ENCODE measurements at regions not wholly inside any gene's neighbourhood (a gene's known extent, or its start where the extent isn't known, plus 50 kb on each side); places are given as distances from the start of the nearest gene placed in this dataset.
"Not testable (repeated sequence)": the region's sequence is repeated elsewhere in the genome, so short reads cannot be mapped to it uniquely, and the experiment has no call there.

DNA sequence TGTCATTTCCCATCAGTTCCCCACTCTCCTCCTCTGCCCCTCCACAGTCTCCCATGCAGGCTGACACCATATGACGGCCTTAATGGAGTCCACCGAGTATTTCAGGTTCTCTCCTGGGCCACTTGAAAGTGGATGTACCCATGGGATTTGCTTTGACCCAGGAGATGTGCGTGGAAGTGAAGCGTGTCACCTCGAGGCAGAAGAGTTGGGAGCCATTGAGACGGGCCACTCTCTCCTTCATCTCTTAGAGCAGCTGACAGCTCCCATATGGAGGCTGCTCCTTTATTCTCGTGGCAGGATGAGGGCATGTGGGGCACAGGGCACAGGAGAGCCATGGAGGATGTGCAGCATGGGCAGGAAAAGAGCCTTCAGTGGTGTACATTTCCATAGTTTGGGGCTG lies 144.7 kb upstream of the CRYM start:
- not testable (repeated sequence) for H3K4me2 ChIP-seq (ENCODE audit: low read length); DNase-seq (ENCODE audit: low read depth); H2AFZ ChIP-seq (ENCODE audit: low read depth, low read length); H3K79me2 ChIP-seq (ENCODE audit: insufficient read depth, low read length); H3K4me3 ChIP-seq (ENCODE audit: insufficient read depth, low read depth, low read length); H3K4me1 ChIP-seq (ENCODE audit: insufficient read depth, low read length); H3K36me3 ChIP-seq (ENCODE audit: insufficient read depth, low read length); H3K27ac Mint-ChIP-seq (ENCODE audit: unreplicated experiment); H3K9ac ChIP-seq (ENCODE audit: low read length); H4K20me1 ChIP-seq (ENCODE audit: insufficient read depth, low read length); H3K9me3 Mint-ChIP-seq (ENCODE audit: unreplicated experiment); H3K27ac ChIP-seq (ENCODE audit: low read depth, low read length); FAIRE-seq; H3K4me3 Mint-ChIP-seq (ENCODE audit: unreplicated experiment); H3K27me3 Mint-ChIP-seq (ENCODE audit: low read depth, unreplicated experiment); H3K9me3 ChIP-seq (ENCODE audit: insufficient read depth, low read depth, low read length); H3K27me3 ChIP-seq (ENCODE audit: insufficient read depth, low read length); H3K36me3 Mint-ChIP-seq (ENCODE audit: low read depth, unreplicated experiment); H3K4me1 Mint-ChIP-seq (ENCODE audit: low read depth, unreplicated experiment)

DNA sequence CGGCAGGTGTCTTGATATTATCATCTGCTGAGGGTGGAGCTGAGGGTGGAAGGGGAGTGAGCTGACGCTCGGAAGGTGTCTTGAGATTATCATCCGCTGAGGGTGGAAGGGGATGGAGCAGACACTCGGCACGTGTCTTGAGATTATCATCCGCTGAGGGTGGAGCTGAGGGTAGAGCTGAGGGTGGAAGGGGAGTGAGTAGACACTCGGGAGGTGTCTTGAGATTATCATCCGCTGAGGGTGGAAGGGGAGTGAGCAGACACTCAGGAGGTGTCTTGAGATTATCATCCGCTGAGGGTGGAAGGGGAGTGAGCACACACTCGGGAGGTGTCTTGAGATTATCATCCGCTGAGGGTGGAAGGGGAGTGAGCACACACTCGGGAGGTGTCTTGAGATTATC lies 126.6 kb upstream of the CRYM start:
- H4K20me1 ChIP-seq (ENCODE audit: insufficient read depth, low read length); DNase-seq (ENCODE audit: low read depth); H3K36me3 Mint-ChIP-seq (ENCODE audit: low read depth, unreplicated experiment); H3K9me3 Mint-ChIP-seq (ENCODE audit: unreplicated experiment); H3K4me1 ChIP-seq (ENCODE audit: insufficient read depth, low read length); H3K36me3 ChIP-seq (ENCODE audit: insufficient read depth, low read length); H3K27me3 Mint-ChIP-seq (ENCODE audit: low read depth, unreplicated experiment); H2AFZ ChIP-seq (ENCODE audit: low read depth, low read length); FAIRE-seq; H3K27me3 ChIP-seq (ENCODE audit: insufficient read depth, low read length); H3K9me3 ChIP-seq (ENCODE audit: insufficient read depth, low read depth, low read length); H3K27ac Mint-ChIP-seq (ENCODE audit: unreplicated experiment); H3K27ac ChIP-seq (ENCODE audit: low read depth, low read length); H3K4me3 Mint-ChIP-seq (ENCODE audit: unreplicated experiment); H3K9ac ChIP-seq (ENCODE audit: low read length); H3K4me3 ChIP-seq (ENCODE audit: insufficient read depth, low read depth, low read length); H3K4me1 Mint-ChIP-seq (ENCODE audit: low read depth, unreplicated experiment); H3K79me2 ChIP-seq (ENCODE audit: insufficient read depth, low read length); H3K4me2 ChIP-seq (ENCODE audit: low read length): not testable (repeated sequence)

DNA sequence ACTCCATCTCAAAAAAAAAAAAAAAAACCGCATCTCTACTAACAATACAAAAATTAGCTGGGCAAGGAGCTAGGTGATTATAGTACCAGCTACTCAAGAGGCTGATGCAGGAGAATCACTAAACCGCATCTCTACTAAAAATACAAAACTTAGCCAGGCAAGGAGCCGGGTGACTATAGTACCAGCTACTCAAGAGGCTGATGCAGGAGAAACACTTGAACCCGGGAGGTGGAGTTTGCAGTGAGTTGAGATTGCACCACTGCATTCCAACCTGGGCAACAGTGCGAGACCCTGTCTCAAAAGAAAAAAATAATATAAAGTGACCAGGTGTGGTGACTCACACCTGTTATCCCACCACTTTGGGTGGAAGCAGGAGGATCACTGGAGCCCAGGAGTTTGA lies 119.8 kb upstream of the CRYM start:
- FAIRE-seq; H4K20me1 ChIP-seq (ENCODE audit: insufficient read depth, low read length); H3K27ac ChIP-seq (ENCODE audit: low read depth, low read length); H2AFZ ChIP-seq (ENCODE audit: low read depth, low read length); DNase-seq (ENCODE audit: low read depth); H3K9ac ChIP-seq (ENCODE audit: low read length); H3K27me3 Mint-ChIP-seq (ENCODE audit: low read depth, unreplicated experiment); H3K36me3 Mint-ChIP-seq (ENCODE audit: low read depth, unreplicated experiment); H3K4me3 Mint-ChIP-seq (ENCODE audit: unreplicated experiment); H3K4me2 ChIP-seq (ENCODE audit: low read length); H3K9me3 Mint-ChIP-seq (ENCODE audit: unreplicated experiment); H3K79me2 ChIP-seq (ENCODE audit: insufficient read depth, low read length); H3K4me1 Mint-ChIP-seq (ENCODE audit: low read depth, unreplicated experiment); H3K36me3 ChIP-seq (ENCODE audit: insufficient read depth, low read length); H3K4me1 ChIP-seq (ENCODE audit: insufficient read depth, low read length); H3K4me3 ChIP-seq (ENCODE audit: insufficient read depth, low read depth, low read length); H3K27ac Mint-ChIP-seq (ENCODE audit: unreplicated experiment); H3K9me3 ChIP-seq (ENCODE audit: insufficient read depth, low read depth, low read length); H3K27me3 ChIP-seq (ENCODE audit: insufficient read depth, low read length): not testable (repeated sequence)

GRCh38 chr16:21396545-21396944 lies 118.5 kb upstream of the CRYM start:
- H3K36me3 Mint-ChIP-seq (ENCODE audit: low read depth, unreplicated experiment); H3K27me3 ChIP-seq (ENCODE audit: insufficient read depth, low read length); H3K36me3 ChIP-seq (ENCODE audit: insufficient read depth, low read length); H3K27me3 Mint-ChIP-seq (ENCODE audit: low read depth, unreplicated experiment); H4K20me1 ChIP-seq (ENCODE audit: insufficient read depth, low read length); H3K4me3 Mint-ChIP-seq (ENCODE audit: unreplicated experiment); H3K27ac Mint-ChIP-seq (ENCODE audit: unreplicated experiment); H3K9ac ChIP-seq (ENCODE audit: low read length); H3K27ac ChIP-seq (ENCODE audit: low read depth, low read length); H2AFZ ChIP-seq (ENCODE audit: low read depth, low read length); H3K79me2 ChIP-seq (ENCODE audit: insufficient read depth, low read length); H3K4me2 ChIP-seq (ENCODE audit: low read length); H3K9me3 ChIP-seq (ENCODE audit: insufficient read depth, low read depth, low read length); H3K4me3 ChIP-seq (ENCODE audit: insufficient read depth, low read depth, low read length); H3K4me1 Mint-ChIP-seq (ENCODE audit: low read depth, unreplicated experiment); H3K9me3 Mint-ChIP-seq (ENCODE audit: unreplicated experiment); FAIRE-seq; DNase-seq (ENCODE audit: low read depth); H3K4me1 ChIP-seq (ENCODE audit: insufficient read depth, low read length): not testable (repeated sequence)

- H3K27ac ChIP-seq (ENCODE audit: low read depth, low read length); H3K27me3 Mint-ChIP-seq (ENCODE audit: low read depth, unreplicated experiment); H3K4me2 ChIP-seq (ENCODE audit: low read length); H3K9ac ChIP-seq (ENCODE audit: low read length); H3K79me2 ChIP-seq (ENCODE audit: insufficient read depth, low read length); H3K4me1 Mint-ChIP-seq (ENCODE audit: low read depth, unreplicated experiment); H3K4me3 Mint-ChIP-seq (ENCODE audit: unreplicated experiment); H2AFZ ChIP-seq (ENCODE audit: low read depth, low read length); H3K36me3 Mint-ChIP-seq (ENCODE audit: low read depth, unreplicated experiment); H3K36me3 ChIP-seq (ENCODE audit: insufficient read depth, low read length); H3K4me3 ChIP-seq (ENCODE audit: insufficient read depth, low read depth, low read length); H3K27ac Mint-ChIP-seq (ENCODE audit: unreplicated experiment); FAIRE-seq; H3K9me3 Mint-ChIP-seq (ENCODE audit: unreplicated experiment); H3K27me3 ChIP-seq (ENCODE audit: insufficient read depth, low read length); H3K4me1 ChIP-seq (ENCODE audit: insufficient read depth, low read length); H3K9me3 ChIP-seq (ENCODE audit: insufficient read depth, low read depth, low read length); H4K20me1 ChIP-seq (ENCODE audit: insufficient read depth, low read length); DNase-seq (ENCODE audit: low read depth): not testable (repeated sequence)
These were observed 112.5 kb upstream of the CRYM start for GRCh38 chr16:21390634-21391033.

DNA sequence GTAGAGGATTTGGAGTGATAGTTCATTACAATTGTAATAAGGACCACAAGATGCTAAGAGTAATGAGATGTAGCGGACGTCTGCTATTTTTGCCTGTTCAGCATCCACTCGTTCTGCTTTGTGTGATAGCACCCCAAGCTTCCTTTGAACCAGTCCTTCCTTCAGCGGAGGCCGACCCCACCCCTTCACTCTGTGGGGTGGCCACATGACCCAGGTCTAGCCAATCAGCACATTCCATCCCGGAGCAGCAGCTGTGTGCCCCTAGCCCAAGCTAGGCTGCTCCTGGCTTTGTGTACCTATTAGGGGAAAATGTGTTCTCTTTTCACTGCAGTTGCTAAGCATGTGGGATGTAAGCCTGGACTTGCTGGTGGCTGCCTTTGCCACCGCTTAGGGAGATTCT lies 111.8 kb upstream of the CRYM start:
- not testable (repeated sequence) for H3K36me3 ChIP-seq (ENCODE audit: insufficient read depth, low read length); H4K20me1 ChIP-seq (ENCODE audit: insufficient read depth, low read length); H3K9me3 ChIP-seq (ENCODE audit: insufficient read depth, low read depth, low read length); H3K27ac Mint-ChIP-seq (ENCODE audit: unreplicated experiment); H3K36me3 Mint-ChIP-seq (ENCODE audit: low read depth, unreplicated experiment); H3K79me2 ChIP-seq (ENCODE audit: insufficient read depth, low read length); H2AFZ ChIP-seq (ENCODE audit: low read depth, low read length); H3K27ac ChIP-seq (ENCODE audit: low read depth, low read length); H3K9ac ChIP-seq (ENCODE audit: low read length); H3K4me1 Mint-ChIP-seq (ENCODE audit: low read depth, unreplicated experiment); H3K4me2 ChIP-seq (ENCODE audit: low read length); H3K4me1 ChIP-seq (ENCODE audit: insufficient read depth, low read length); H3K9me3 Mint-ChIP-seq (ENCODE audit: unreplicated experiment); H3K27me3 ChIP-seq (ENCODE audit: insufficient read depth, low read length); FAIRE-seq; H3K4me3 Mint-ChIP-seq (ENCODE audit: unreplicated experiment); H3K4me3 ChIP-seq (ENCODE audit: insufficient read depth, low read depth, low read length); H3K27me3 Mint-ChIP-seq (ENCODE audit: low read depth, unreplicated experiment); DNase-seq (ENCODE audit: low read depth)
